Renal pelvis (tissue), 1 donor: ENCODE measurements at regions not wholly inside any gene's neighbourhood (a gene's known extent, or its start where the extent isn't known, plus 50 kb on each side); places are given as distances from the start of the nearest gene placed in this dataset.
"Not testable (repeated sequence)": the region's sequence is repeated elsewhere in the genome, so short reads cannot be mapped to it uniquely, and the experiment has no call there.

Source experiments
- DNase-seq: peaks from one replicate; pipeline ENCODE4 v3.0.0-alpha.2; 2013

- not testable (repeated sequence) for DNase-seq
These were observed 182.5 kb upstream of the FAM20C start for GRCh38 chr7:9919-10318.

GRCh38 chr7:32565-33280, 159.6 kb upstream of the FAM20C start:
- not testable (repeated sequence) for DNase-seq

- DNase-seq = not testable (repeated sequence)
These were observed 157.2 kb upstream of the FAM20C start for GRCh38 chr7:35121-35541.

- DNase-seq = not testable (repeated sequence)
These were observed 155.8 kb upstream of the FAM20C start for GRCh38 chr7:36539-36938.

- DNase-seq = not testable (repeated sequence)
These were observed 154.7 kb upstream of the FAM20C start for GRCh38 chr7:37656-38055.

GRCh38 chr7:38444-38843, 153.9 kb upstream of the FAM20C start:
- DNase-seq = not testable (repeated sequence)

- not testable (repeated sequence) for DNase-seq
These were observed 152.2 kb upstream of the FAM20C start for GRCh38 chr7:39984-40740.

GRCh38 chr7:40799-41750, 151.3 kb upstream of the FAM20C start:
- DNase-seq = no peak

- DNase-seq = no peak
These were observed 150.3 kb upstream of the FAM20C start for GRCh38 chr7:41917-42565.

GRCh38 chr7:43791-44540, 148.4 kb upstream of the FAM20C start:
- DNase-seq = no peak

- DNase-seq = no peak
These were observed 147.9 kb upstream of the FAM20C start for GRCh38 chr7:44541-44896.

- DNase-seq = no peak
These were observed 147.0 kb upstream of the FAM20C start for GRCh38 chr7:45106-46090.

- no peak for DNase-seq
These were observed 146.1 kb upstream of the FAM20C start for GRCh38 chr7:46123-46829.

GRCh38 chr7:46830-47140, 145.6 kb upstream of the FAM20C start:
- DNase-seq = no peak

GRCh38 chr7:51456-52068, 140.8 kb upstream of the FAM20C start:
- no peak for DNase-seq

- DNase-seq = no peak
These were observed 140.3 kb upstream of the FAM20C start for GRCh38 chr7:52100-52499.

- no peak for DNase-seq
These were observed 138.8 kb upstream of the FAM20C start for GRCh38 chr7:53531-53930.

GRCh38 chr7:54615-55014, 137.8 kb upstream of the FAM20C start:
- DNase-seq = no peak
